Spleen (tissue), 7 donors: ENCODE measurements at regions not wholly inside any gene's neighbourhood (a gene's known extent, or its start where the extent isn't known, plus 50 kb on each side); places are given as distances from the start of the nearest gene placed in this dataset.

Experiments used
- CTCF ChIP-seq, 11 experiments: fragments of 200-600 bp in 7 of 11; fragments of 450-650 bp in 4 of 11; sonication (generic) in 4 of 11; IDR thresholded peaks in 8 of 11; conservative IDR thresholded peaks in 3 of 11; 1 replicate in 7 of 11; 2 replicates in 4 of 11; pipeline versions ENCODE4 v1.4.0 to v1.8.0; 2016 to 2021; ENCODE audit warnings: antibody characterized with exemption in 11 of 11, inconsistent platforms in 4 of 11, mild to moderate bottlenecking in 1 of 11
- POLR2A ChIP-seq, 3 donors: fragments of 450-650 bp; IDR thresholded peaks; one replicate each; pipeline ENCODE4 v1.5.1; 2017; ENCODE audit warnings: antibody characterized with exemption in 3 of 3, mild to moderate bottlenecking in 1 of 3
- POLR2AphosphoS5 ChIP-seq, 3 donors: sonication (generic); formaldehyde crosslinking; IDR thresholded peaks; one replicate each; pipeline ENCODE4 v1.5.1; 2017; ENCODE audit warnings: antibody characterized with exemption in 3 of 3
- donor health status: DM: no; HTN: no; CAD: no; lungs with moderate emphysema.
- donor health status: DM: no; HTN: no; CAD: no.
- donor health status: DM: no; HTN: no; CAD: no.

- no peak for TF ChIP-seq CTCF (IDR thresholded peaks at IDR 0.05 in 8 of 11, conservative IDR thresholded peaks at IDR 0.05 in 3 of 11)
- TF ChIP-seq POLR2AphosphoS5 (IDR thresholded peaks at IDR 0.05) = no peak
- TF ChIP-seq POLR2A (IDR thresholded peaks at IDR 0.05) = no peak
Measured at GRCh38 chr3:65005486-65005885, 317.7 kb upstream of the ADAMTS9 start.
